Stimulated activated CD8-positive, alpha-beta memory T cell treated with anti-CD3 and anti-CD28 coated beads, Interleukin-15, amount 100 ng/mL, for 1 hour (primary cell): ENCODE measurements at regions not wholly inside any gene's neighbourhood (a gene's known extent, or its start where the extent isn't known, plus 50 kb on each side); places are given as distances from the start of the nearest gene placed in this dataset.

Experiments
- DNase-seq: peaks from one replicate; pipeline ENCODE4 v3.0.0-alpha.2; 2020; ENCODE audit warnings: low read depth

DNA sequence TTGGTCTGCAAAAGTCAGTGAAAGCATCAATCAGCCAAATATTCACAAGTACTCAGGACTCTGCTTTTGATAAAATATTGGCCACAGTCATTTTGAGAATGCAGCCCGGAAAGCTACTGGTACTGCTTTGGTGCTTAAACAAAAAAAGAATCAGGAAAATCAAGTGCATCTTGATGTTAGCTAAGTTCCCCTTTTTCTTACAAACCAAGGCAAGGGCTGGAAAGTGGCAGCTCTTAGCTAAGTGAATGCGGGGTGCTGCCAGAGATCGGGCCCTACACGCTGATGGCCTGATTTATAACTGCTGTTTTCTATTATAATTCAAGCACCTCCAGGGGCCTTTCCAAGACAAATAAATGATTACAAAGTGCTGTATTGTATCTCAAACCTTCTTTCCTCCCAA lies 136.8 kb upstream of the MGMT start:
- DNase-seq: no peak

DNA sequence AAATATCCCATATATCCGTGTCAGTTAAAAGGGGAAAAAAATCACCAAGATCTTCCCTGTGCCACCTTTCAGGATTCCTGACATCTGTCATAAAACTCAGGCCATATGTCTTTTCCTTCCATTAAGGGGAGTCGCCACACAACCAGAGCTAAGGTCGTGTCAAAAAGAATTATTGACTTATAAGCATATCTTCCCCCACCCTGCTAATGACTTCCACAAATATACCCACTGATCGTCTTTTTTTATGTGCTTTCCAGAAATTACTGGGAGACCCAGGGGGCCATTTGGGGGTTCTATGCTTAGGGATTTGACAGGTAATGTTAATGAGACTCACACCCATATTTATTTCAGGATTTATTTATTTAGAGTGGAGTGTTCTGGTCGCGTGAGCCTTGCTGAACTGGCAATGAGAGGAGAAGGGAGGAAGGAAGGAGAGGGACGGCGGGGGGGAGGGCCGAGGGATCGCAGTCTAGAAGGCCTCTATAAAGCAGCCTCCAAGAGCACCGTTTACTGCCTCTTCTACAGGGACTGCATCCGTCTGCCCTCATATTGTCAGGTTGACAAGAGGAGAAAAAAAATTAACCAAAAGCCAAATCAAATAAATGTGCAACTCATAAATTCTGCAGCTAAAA lies 135.7 kb upstream of the MGMT start:
- DNase-seq: no peak

GRCh38 chr10:129331839-129332220 lies 135.2 kb upstream of the MGMT start:
- no peak for DNase-seq

DNA sequence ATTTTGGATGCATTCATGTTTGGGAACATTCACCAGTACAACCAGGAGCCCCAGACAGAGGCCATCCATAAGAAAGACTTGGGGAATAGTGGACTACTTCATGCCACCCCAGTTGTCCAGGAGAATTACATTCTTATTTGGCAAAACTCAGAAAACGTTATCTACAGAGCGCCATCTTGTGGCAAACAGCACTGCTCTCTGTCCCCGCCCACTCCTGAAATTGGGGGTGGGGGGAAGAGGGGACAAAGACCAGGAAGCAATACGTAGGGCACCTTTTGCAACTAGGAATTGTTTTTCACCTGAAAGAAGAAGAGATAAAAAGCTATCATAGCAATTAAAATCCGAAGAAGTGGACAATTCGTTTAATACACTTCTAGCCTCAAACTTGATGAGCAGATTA lies 134.6 kb upstream of the MGMT start:
- DNase-seq: no peak

- DNase-seq: no peak
These were observed 133.3 kb upstream of the MGMT start for GRCh38 chr10:129333706-129334105.

DNA sequence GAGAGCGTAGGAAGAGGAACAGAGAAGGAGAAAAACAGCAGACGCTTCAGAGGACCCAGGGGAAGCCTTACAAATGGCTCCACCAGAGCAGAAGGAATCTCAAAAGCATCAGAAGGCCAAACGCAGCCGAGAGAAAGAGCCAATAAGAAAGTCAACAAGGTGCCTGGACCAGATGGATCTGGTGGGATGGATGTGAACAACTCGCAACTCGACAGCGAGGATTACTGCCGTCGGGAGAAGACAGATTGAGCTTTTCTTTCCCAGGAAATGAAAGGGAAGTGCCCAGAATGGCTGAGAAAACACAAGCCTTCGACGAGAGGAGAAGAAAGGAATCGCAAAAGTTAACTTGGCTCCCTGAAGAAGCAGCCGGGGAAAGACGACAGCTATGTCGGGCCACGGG lies 132.8 kb upstream of the MGMT start:
- DNase-seq: no peak

GRCh38 chr10:129335396-129335795 lies 131.6 kb upstream of the MGMT start:
- no peak for DNase-seq

GRCh38 chr10:129335942-129336341 lies 131.1 kb upstream of the MGMT start:
- no peak for DNase-seq

- DNase-seq: no peak
These were observed 127.8 kb upstream of the MGMT start for GRCh38 chr10:129339191-129339590.

GRCh38 chr10:129339841-129340240 lies 127.2 kb upstream of the MGMT start:
- no peak for DNase-seq

DNA sequence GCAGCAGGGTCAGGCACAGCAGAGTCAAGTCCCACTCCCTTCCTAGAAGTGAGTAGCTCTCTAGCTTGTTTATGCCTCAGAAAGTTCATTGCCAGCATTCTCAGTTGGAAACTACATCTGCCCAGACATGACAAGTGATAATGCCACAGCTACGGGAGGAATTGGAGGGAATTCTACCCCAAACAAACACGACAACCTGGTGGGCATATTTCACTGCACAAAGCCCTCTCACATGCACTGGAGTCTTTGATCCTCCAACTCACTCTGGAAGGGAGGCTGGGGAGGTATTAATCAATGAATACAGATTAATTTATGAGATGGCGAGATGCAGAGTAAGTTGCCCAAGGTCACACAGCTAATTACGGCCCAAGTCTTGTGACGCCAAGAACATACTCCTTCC lies 126.0 kb upstream of the MGMT start:
- no peak for DNase-seq

- no peak for DNase-seq
These were observed 124.7 kb upstream of the MGMT start for GRCh38 chr10:129342385-129342784.

DNA sequence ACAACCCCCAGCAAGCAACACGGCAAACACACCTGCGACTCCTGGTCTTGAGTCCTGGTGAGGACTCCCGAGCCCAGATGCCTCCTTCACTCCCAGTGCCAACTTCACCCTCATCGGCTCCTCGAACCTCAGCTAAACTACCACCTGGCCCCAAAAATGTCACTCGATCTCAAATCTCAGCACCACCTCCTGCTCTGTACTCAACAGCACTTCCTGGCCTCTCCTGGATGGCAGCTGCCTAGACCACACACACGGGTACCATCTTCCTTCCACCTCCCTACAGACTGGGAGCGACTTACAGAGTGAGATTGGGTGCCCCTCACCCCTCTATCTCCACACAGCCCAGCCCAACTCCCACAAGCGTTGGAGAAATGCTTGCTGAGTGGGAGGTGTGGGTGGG lies 123.9 kb upstream of the MGMT start:
- DNase-seq: no peak

GRCh38 chr10:129344103-129344502 lies 122.9 kb upstream of the MGMT start:
- DNase-seq: no peak

GRCh38 chr10:129344731-129345355 lies 122.2 kb upstream of the MGMT start:
- DNase-seq: no peak

GRCh38 chr10:129345763-129346162 lies 121.3 kb upstream of the MGMT start:
- no peak for DNase-seq

DNA sequence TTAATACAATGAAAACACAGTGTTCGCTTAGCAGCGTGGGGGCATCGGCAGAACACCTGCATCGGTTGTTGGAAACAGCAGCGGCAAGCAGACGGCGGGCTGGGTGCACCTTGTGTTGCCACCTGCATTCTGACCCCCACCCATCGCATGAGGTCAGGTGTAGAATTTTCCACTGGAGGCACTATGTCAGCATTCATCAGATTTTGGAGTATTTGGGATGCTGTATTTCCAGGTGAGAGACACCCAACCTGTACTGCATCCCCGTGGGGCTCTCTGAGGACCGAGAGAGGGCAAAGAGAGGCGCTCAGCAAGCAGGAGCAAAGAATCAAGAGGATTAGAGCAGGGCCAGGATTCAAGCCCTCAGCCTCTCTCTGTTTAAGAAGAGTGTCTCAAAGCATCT lies 116.4 kb upstream of the MGMT start:
- DNase-seq: no peak

DNA sequence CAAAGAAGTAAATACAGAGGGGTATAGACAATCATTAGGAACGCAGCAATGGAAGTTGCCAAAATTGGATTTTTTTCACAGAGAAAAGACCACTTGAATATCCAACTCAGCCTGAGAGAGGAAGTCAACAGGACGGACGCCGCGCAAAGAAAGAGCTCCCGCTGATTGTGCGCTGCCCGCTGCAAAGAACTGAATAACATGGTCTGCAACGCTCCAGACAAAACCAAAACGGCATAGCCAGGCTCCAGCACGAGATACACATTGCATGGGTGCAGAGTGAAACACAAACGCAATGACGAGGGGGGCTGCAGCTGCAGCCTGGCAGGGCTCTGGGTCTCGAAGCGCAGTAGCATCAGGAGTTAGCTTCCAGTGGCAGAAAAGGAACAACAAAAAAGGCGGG lies 113.9 kb upstream of the MGMT start:
- DNase-seq: no peak

DNA sequence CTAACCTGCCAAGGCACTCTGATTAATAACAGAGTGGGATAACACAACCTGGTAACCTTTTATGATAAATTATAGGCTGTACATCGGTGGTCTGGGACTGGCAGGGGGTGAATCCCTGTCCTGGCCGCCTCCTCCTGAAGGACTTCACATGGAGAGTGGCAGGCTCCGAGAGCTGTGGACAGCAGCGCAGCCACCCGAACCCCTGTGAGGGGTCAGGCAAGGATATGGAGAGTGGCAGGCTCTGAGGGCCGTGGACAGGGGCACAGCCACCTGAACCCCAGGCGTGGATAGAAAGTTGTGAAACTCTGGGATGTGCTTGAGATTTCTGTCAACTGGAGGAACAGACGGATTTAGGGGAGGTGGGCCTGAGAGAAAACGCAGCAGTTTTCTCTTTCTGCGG lies 107.0 kb upstream of the MGMT start:
- no peak for DNase-seq

DNA sequence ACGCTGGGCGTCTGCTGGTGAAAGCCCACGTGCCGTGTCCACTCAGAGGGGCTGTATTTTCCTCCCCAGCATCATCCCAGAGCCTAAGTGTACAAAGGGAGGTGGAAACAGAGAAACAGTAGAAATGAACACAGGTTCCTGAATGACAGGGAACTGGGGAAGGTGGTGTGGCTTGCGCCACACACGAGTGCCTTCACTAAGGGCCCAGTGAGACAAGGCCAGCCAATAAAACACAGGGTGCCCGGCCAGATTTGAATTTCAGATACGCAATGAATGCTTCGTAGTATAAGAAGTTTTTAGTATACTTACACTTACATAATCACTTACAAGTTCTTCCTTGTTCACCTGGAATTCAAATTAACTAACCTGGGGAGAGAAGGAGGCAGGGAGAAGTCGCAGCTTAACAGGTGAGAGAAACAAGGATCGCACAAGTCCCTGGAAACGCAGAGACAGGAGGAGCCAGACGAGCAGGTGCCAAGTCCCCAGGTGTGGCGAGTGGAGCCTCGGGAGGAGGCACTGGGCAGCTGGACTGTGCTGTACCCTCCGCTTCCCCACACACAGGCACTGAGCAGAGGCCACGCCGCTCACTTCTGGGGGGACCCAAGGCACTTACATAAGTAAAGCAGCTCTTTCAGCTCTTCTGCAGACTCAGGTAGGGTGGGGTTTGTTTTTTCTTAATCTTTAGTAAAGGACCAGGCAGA lies 105.2 kb upstream of the MGMT start:
- DNase-seq: no peak

- DNase-seq: no peak
These were observed 102.1 kb upstream of the MGMT start for GRCh38 chr10:129364949-129365348.

GRCh38 chr10:129365767-129366402 lies 101.2 kb upstream of the MGMT start:
- no peak for DNase-seq

DNA sequence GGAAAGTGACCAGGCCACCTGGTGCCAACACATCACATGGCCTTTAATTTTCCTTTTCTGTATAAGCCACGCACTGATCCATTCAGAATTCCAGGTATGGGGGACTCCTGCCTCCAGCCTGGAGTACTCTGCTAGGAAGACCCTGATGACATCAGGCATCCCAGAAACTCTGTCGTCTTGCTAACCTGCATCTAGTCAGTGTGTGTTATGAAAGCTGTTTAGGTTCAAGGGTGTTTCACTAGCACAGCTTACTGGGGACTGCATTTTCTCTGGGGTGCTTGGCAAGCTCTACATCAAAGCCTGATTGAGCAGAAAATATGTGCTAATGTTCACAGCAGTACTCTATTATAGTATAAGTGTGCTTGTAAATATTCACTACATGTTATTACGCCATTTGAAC lies 100.6 kb upstream of the MGMT start:
- DNase-seq: no peak
